Panc1 (cell line): ENCODE measurements at regions not wholly inside any gene's neighbourhood (a gene's known extent, or its start where the extent isn't known, plus 50 kb on each side); places are given as distances from the start of the nearest gene placed in this dataset.

Experiments used
- CTCF ChIP-seq: fragments of 450-650 bp; IDR thresholded peaks from 2 replicates; pipeline ENCODE4 v1.5.1; 2017; ENCODE audit warnings: mild to moderate bottlenecking
- POLR2AphosphoS5 ChIP-seq: IDR thresholded peaks from 2 replicates; pipeline ENCODE4 v1.6.1; 2012; ENCODE audit warnings: mild to moderate bottlenecking, low read depth, low read length, moderate library complexity
- REST ChIP-seq, 2 experiments: IDR thresholded peaks; 2 replicates each; pipeline ENCODE4 v1.6.1; 2011 to 2012; ENCODE audit warnings: low read depth in 2 of 2, control low read depth in 1 of 2, low read length in 1 of 2, mild to moderate bottlenecking in 1 of 2, moderate library complexity in 1 of 2; ENCODE audit not compliant: insufficient read depth in 1 of 2
- SIN3A ChIP-seq: IDR thresholded peaks from 2 replicates; pipeline ENCODE4 v1.6.1; 2012; ENCODE audit warnings: low read depth, mild to moderate bottlenecking, low read length, moderate library complexity, borderline replicate concordance; ENCODE audit not compliant: insufficient read depth

- TF ChIP-seq CTCF (no peak), SIN3A (no peak), REST (IDR thresholded peaks at IDR 0.05; ENCODE audit: insufficient read depth in 1 of 2, low read depth in 2 of 2, low read length in 1 of 2) (no peak), POLR2AphosphoS5 (no peak)
These were observed 68.1 kb upstream of the STMND1 start for GRCh38 chr6:17033746-17034145.
